AG10803 (cell line): ENCODE measurements at regions not wholly inside any gene's neighbourhood (a gene's known extent, or its start where the extent isn't known, plus 50 kb on each side); places are given as distances from the start of the nearest gene placed in this dataset.

Experiments
- DNase-seq: peaks from one replicate; pipeline ENCODE4 v3.0.0; 2010; ENCODE audit warnings: low read depth
- H3K4me3 ChIP-seq: 2 replicates; pipeline ENCODE4 v1.5.1; 2011; ENCODE audit warnings: mild to moderate bottlenecking, low read length, control low read depth
- TF ChIP-seq, protein P1 (sequence below): conservative IDR thresholded peaks from 2 replicates; pipeline ENCODE4 v1.5.1; 2011; ENCODE audit warnings: mild to moderate bottlenecking, low read length, control low read depth, inconsistent platforms

DNA sequence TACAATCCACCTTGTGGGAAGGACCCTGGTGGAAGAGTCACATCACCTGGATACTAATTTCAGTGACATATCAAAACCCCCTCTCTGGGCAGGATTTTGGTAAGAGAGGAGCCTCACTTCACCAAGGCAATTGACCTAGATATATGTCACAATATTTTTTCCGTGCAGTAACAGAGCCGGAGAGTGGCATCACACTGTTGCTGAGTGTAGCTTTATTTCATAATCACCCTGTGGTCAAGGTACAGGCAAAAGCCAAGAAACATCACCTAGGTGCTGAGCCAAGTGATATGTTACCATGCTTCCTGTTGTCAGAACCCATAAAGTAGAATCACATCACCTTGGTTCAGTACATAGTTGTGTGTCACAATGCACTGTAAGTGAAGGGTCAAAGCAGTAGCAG, 895.2 kb upstream of the TSPY4 start:
- TF ChIP-seq, protein P1, sequence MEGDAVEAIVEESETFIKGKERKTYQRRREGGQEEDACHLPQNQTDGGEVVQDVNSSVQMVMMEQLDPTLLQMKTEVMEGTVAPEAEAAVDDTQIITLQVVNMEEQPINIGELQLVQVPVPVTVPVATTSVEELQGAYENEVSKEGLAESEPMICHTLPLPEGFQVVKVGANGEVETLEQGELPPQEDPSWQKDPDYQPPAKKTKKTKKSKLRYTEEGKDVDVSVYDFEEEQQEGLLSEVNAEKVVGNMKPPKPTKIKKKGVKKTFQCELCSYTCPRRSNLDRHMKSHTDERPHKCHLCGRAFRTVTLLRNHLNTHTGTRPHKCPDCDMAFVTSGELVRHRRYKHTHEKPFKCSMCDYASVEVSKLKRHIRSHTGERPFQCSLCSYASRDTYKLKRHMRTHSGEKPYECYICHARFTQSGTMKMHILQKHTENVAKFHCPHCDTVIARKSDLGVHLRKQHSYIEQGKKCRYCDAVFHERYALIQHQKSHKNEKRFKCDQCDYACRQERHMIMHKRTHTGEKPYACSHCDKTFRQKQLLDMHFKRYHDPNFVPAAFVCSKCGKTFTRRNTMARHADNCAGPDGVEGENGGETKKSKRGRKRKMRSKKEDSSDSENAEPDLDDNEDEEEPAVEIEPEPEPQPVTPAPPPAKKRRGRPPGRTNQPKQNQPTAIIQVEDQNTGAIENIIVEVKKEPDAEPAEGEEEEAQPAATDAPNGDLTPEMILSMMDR, result no peak
- no peak for DNase-seq
- H3K4me3 ChIP-seq, result no peak overlapping the region

DNA sequence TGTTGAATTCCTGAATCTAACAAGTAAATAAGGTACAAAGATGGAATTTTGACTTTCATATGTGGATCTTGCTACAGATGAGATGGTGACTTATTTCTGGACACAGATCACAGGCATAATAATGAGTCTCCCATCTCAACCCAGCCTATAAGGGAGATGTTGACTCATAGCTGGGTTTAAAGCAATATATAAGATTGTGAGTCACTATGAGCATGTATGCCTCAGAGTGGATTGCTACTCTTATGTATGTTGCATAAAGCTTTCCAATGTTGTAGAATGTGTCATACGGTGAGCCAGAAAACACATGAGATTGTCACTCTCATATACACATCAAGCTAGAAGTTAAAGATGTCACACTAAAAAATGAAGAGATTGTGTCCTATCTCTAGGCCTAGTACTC, 884.3 kb upstream of the TSPY4 start:
- TF ChIP-seq, protein P1, result no peak
- H3K4me3 ChIP-seq, result no peak overlapping the region
- DNase-seq, result no peak

DNA sequence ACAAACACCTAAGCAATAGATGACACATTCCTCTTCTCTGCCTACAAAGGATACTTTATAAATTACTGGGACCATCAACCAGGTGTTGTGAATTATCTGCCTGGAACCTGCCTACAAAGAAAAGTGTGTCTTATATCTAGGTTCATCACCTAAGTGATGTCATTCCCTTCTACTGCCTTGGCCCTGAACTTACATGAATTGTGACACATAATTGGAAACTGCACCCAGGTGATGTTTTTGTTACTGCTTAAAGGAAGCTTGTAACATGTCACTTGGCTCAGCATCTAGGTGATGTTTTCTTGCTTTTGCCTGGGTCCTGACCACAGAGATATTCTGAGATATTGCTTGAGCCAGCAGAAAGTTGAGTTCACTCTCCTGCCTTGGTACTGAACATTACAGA, 870.5 kb upstream of the TSPY4 start:
- DNase-seq, result no peak
- H3K4me3 ChIP-seq, result no peak overlapping the region
- TF ChIP-seq, protein P1, result no peak

DNA sequence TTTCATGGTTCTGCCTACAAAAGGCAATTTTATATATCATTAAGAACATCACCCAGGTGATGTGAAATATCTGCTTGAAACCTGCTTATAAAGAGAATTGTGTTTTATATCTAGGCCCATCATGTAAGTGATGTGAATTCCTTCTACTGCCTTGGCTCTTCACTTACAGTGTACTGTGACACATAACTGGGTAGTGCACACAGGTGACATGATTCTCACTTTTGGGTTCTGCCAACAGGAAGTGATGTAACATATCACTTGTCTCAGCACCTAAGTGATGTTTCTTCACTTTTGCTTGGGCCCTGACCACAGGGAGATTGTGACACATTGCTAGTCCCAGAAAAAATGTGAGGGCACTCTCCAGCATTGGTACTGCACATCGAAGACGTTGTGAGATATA, 867.0 kb upstream of the TSPY4 start:
- TF ChIP-seq, protein P1, result no peak
- DNase-seq, result no peak

DNA sequence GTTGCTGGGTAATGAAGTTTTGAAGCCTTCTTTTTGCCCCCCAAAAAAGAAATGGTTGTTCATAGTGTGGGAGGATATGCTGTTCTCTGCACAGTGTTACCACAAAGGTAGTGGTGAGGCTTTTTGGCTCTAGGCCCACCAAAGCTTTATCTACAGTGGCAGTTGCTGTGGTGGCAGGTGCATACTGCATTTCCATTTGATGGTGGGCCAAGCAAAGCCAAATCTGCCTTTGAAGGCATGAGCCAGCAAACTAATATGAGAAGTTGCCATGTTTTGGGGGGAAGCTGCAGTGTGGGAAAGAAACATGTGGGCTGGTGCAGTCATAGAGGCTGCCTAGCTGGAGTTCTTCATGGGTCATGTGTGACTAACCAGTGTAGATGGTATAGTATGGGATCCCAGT, 858.1 kb upstream of the TSPY4 start:
- no peak overlapping the region for H3K4me3 ChIP-seq
- TF ChIP-seq, protein P1, result no peak
- DNase-seq, result no peak

More for the DNA sequence above, 867.0 kb upstream of the TSPY4 start:
- H3K4me3 ChIP-seq, result no peak overlapping the region

DNA sequence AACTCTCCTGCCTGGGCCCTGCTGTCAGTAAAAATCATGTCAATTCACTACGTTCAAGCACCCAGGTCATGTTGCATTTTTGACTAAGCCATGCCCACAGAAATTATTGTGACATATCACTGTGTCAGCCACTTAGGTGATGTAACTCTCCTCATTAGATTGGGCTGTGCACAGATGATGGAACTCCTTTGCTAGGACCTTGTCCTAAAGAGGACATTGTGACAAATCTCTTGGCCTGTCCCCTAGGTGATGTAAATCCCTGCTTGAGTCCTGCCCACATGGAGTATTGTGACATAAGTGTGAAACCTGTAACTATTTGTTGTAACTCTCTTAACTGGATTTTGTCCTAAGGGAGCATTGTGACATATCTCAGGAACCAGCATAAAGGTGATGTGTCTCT, 848.3 kb upstream of the TSPY4 start:
- no peak for DNase-seq
- TF ChIP-seq, protein P1, result no peak

DNA sequence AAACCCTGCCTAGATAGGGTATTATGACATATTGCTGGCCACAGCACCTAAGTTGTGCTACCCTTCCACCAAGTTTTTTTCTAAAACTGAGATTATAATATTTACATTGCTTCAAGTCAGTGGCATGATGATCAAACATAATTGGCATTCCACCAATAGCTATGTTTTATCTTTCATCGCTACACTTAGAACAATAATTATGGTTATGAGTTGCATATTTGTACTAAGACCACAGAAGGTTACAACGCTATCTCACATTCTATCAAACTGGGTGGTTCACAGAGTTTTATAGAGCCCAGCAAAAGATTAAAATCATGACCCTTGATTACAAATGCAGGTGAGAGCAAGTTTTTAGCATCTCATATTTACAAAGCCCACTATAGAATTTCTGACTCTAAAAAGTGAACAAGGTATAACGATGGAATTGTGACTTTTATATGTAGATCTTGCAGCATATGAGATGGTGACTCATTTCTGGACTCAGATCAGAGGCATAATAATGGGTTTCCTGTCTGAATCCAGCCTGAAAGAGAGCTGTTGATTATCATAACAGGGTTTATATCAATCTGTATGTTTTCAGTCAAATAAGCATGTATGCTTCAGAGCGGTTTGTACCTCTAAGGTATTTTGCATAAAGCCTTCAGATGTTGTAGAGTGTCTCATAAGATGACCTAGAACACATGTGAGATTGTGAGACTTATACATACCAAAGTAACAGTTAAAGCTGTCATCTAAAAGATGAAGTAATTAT, 847.2 kb upstream of the TSPY4 start:
- DNase-seq, result no peak
- TF ChIP-seq, protein P1, result no peak

More for the DNA sequence above, 848.3 kb upstream of the TSPY4 start:
- no peak overlapping the region for H3K4me3 ChIP-seq

More for the DNA sequence above, 847.2 kb upstream of the TSPY4 start:
- H3K4me3 ChIP-seq, result no peak overlapping the region
